ENCODE measurements at regions not wholly inside any gene's neighbourhood (a gene's known extent, or its start where the extent isn't known, plus 50 kb on each side); places are given as distances from the start of the nearest gene placed in this dataset.

GRCh38 chr10:120702032-120702431, 149.1 kb upstream of the WDR11 start:
- H3K4me3 ChIP-seq (ENCODE audit: low read depth, low read length): no peak overlapping the region
- TF ChIP-seq, protein P1, sequence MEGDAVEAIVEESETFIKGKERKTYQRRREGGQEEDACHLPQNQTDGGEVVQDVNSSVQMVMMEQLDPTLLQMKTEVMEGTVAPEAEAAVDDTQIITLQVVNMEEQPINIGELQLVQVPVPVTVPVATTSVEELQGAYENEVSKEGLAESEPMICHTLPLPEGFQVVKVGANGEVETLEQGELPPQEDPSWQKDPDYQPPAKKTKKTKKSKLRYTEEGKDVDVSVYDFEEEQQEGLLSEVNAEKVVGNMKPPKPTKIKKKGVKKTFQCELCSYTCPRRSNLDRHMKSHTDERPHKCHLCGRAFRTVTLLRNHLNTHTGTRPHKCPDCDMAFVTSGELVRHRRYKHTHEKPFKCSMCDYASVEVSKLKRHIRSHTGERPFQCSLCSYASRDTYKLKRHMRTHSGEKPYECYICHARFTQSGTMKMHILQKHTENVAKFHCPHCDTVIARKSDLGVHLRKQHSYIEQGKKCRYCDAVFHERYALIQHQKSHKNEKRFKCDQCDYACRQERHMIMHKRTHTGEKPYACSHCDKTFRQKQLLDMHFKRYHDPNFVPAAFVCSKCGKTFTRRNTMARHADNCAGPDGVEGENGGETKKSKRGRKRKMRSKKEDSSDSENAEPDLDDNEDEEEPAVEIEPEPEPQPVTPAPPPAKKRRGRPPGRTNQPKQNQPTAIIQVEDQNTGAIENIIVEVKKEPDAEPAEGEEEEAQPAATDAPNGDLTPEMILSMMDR (IDR thresholded peaks at IDR 0.05; ENCODE audit: low read depth, low read length, missing control alignments): no peak
- DNase-seq (ENCODE audit: low read depth): no peak

- H3K4me3 ChIP-seq (ENCODE audit: low read depth, low read length): no peak overlapping the region
- no peak for DNase-seq (ENCODE audit: low read depth)
- TF ChIP-seq, protein P1 (IDR thresholded peaks at IDR 0.05; ENCODE audit: low read depth, low read length, missing control alignments): no peak
These were observed 145.9 kb upstream of the WDR11 start for GRCh38 chr10:120705309-120705708.

DNA sequence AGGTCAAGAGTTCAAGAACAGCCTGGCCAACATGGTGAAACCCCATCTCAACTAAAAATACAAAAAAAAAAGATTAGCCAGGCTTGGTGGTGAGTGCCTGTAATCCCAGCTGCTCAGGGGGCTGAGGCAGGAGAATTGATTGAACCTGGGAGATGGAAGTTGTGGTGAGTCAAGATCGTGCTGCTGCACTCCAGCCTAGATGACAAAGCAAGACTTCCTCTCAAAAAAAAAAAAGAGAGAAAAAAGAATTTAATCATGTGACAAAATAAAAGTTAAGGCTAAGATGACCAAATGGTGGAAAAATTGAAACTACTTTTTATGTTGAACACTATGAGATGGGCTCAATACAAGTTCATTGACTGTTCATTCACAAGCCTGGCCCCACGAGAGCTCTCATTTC, 141.1 kb upstream of the WDR11 start:
- H3K4me3 ChIP-seq (ENCODE audit: low read depth, low read length): no peak overlapping the region
- TF ChIP-seq, protein P1 (IDR thresholded peaks at IDR 0.05; ENCODE audit: low read depth, low read length, missing control alignments): no peak
- DNase-seq (ENCODE audit: low read depth): no peak

DNA sequence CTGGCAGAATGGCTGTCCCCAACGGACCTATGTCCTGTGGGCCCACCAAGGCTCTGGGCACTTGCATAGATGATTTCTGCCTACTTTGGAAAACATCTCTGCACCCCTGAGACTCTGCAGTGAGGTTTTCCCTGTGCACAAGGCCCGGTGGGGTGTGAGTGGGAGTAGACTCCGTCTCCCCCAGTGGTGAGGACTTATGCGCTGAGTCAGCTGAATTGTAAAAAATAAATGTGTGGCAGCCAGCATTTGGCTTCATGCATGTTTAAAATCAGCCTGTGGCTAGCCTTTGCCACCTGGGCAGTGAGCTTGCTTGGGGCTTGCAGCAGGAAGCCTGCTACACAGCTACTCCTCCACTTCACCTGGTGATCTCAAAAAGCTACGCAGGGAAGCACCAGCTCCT, 139.3 kb upstream of the WDR11 start:
- no peak overlapping the region for H3K4me3 ChIP-seq (ENCODE audit: low read depth, low read length)
- DNase-seq (ENCODE audit: low read depth): no peak
- TF ChIP-seq, protein P1 (IDR thresholded peaks at IDR 0.05; ENCODE audit: low read depth, low read length, missing control alignments): no peak

GRCh38 chr10:120713573-120714205, 137.5 kb upstream of the WDR11 start:
- DNase-seq (ENCODE audit: low read depth): no peak
- TF ChIP-seq, protein P1 (IDR thresholded peaks at IDR 0.05; ENCODE audit: low read depth, low read length, missing control alignments): no peak

DNA sequence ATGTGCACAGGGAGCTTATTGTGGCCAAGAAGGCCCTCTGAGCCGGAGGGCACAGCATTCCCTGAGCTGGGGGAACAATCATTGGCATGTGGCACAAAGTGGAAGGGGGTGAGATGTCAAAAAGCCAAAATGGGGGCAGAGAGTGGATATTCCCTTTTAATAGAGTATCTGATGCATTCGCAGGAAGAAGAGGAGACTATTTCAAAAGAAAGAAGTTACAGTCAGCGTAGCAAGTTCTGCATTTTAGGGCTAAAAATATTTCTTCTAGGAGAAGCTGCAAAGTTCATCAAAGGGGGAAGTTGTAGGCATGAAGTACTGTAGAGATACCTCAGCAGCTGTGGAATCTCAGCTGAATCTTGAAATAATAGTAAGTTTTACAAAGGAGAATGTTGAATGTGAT, 136.0 kb upstream of the WDR11 start:
- TF ChIP-seq, protein P1 (IDR thresholded peaks at IDR 0.05; ENCODE audit: low read depth, low read length, missing control alignments): no peak
- DNase-seq (ENCODE audit: low read depth): no peak
- H3K4me3 ChIP-seq (ENCODE audit: low read depth, low read length): no peak overlapping the region

More at GRCh38 chr10:120713573-120714205, 137.5 kb upstream of the WDR11 start:
- no peak overlapping the region for H3K4me3 ChIP-seq (ENCODE audit: low read depth, low read length)

DNA sequence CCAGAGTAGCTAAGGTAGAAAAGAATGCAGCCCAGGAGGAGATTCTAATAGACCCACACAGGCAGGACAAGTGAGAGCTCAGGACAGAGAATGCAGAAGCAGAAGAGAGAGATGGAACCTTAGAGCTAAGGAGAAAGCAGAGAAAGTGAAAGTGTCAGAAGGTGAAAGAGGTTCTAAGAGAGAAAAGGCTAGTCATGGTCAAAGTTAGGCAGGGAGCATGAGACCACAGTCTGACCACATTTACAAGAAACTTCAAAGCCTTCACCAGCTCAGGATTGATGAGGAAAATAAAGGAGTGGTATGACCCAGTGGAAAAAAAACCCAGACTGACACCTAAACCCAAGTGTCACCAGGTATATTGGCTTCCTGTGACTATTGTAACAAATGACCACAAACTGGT, 131.8 kb upstream of the WDR11 start:
- TF ChIP-seq, protein P1 (IDR thresholded peaks at IDR 0.05; ENCODE audit: low read depth, low read length, missing control alignments): no peak
- DNase-seq (ENCODE audit: low read depth): no peak
- no peak overlapping the region for H3K4me3 ChIP-seq (ENCODE audit: low read depth, low read length)
